ENCODE measurements at regions not wholly inside any gene's neighbourhood (a gene's known extent, or its start where the extent isn't known, plus 50 kb on each side); places are given as distances from the start of the nearest gene placed in this dataset.

DNA sequence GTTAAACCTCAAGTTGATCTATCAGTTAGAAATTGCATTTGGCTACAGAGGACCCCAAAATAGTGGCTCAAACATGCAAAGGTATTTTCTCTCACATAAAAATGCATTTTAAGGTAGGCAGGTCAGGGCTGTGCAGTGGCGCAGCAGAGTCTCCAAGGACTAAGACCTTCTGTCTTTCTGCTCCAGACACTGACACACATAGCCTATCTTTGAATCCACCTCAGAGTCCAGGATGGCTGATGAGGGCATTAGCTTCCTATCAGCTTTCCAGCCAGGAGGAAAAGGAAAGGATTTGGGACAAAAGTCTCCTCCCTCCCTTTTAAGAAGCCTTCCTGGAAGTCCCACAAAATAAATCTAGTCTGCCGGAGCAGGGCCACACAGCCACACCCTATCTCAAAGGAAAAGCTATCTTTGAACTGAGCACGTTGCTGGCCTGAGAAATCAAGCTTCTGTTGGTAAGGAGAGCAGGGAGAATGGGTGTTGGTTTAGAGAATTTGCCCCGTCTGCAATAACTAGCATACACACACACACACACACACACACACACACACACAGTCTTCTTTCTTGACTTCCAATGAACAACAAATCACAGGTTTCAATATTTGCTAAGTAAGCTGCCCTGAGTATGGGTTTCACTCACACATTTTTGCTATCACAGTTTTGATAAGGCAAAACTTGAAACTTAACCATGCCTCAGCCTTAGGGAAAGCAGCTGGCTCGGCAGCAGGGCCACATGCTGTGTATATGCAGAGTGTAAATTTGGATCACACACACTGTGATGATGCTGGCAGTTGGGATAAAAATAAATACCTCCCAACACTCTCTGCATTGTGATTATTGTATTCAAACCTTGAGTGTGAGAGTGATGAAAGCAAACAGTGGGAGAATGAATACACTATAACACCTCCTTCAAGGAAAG, 116.6 kb upstream of the MAP3K1 start:
- TF ChIP-seq, protein P1, sequence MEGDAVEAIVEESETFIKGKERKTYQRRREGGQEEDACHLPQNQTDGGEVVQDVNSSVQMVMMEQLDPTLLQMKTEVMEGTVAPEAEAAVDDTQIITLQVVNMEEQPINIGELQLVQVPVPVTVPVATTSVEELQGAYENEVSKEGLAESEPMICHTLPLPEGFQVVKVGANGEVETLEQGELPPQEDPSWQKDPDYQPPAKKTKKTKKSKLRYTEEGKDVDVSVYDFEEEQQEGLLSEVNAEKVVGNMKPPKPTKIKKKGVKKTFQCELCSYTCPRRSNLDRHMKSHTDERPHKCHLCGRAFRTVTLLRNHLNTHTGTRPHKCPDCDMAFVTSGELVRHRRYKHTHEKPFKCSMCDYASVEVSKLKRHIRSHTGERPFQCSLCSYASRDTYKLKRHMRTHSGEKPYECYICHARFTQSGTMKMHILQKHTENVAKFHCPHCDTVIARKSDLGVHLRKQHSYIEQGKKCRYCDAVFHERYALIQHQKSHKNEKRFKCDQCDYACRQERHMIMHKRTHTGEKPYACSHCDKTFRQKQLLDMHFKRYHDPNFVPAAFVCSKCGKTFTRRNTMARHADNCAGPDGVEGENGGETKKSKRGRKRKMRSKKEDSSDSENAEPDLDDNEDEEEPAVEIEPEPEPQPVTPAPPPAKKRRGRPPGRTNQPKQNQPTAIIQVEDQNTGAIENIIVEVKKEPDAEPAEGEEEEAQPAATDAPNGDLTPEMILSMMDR (IDR thresholded peaks at IDR 0.05) = no peak
- TF ChIP-seq POLR2A (IDR thresholded peaks at IDR 0.05) = no peak

Measured in upper lobe of left lung (tissue), 4 donors.